OCI-LY1 (cell line): ENCODE measurements at regions not wholly inside any gene's neighbourhood (a gene's known extent, or its start where the extent isn't known, plus 50 kb on each side); places are given as distances from the start of the nearest gene placed in this dataset.

Source experiments
- H2AFZ ChIP-seq: fragments of 200-600 bp; sonication (generic), shearing (Covaris generic); 2 replicates; pipeline ENCODE4 v1.6.0; 2014; ENCODE audit warnings: antibody characterized with exemption, mild to moderate bottlenecking, low read length
- H3F3A ChIP-seq: fragments of 200-600 bp; sonication (generic), shearing (Covaris generic); 2 replicates; pipeline ENCODE4 v1.6.0; 2014; ENCODE audit warnings: mild to moderate bottlenecking, antibody characterized with exemption, low read length, moderate library complexity; ENCODE audit not compliant: insufficient read depth
- H3K27ac ChIP-seq: fragments of 200-600 bp; sonication (generic); 2 replicates; pipeline ENCODE4 v1.5.1; 2014; ENCODE audit warnings: low read length, mixed run types, mild to moderate bottlenecking, low read depth; ENCODE audit not compliant: poor library complexity, severe bottlenecking
- H3K27me3 ChIP-seq: fragments of 200-600 bp; sonication (generic); 2 replicates; pipeline ENCODE4 v1.6.0; 2014; ENCODE audit warnings: antibody characterized with exemption, mild to moderate bottlenecking, low read length, moderate library complexity; ENCODE audit not compliant: insufficient read depth
- H3K36me3 ChIP-seq: fragments of 200-600 bp; sonication (generic); 2 replicates; pipeline ENCODE4 v1.6.1; 2014; ENCODE audit warnings: mild to moderate bottlenecking, antibody characterized with exemption, low read length, moderate library complexity, mixed read lengths; ENCODE audit not compliant: insufficient read depth
- H3K4me1 ChIP-seq: fragments of 200-600 bp; sonication (generic); 2 replicates; pipeline ENCODE4 v1.5.1; 2014; ENCODE audit warnings: mild to moderate bottlenecking, low read length, moderate library complexity; ENCODE audit not compliant: insufficient read depth, severe bottlenecking
- H3K4me2 ChIP-seq: fragments of 200-600 bp; sonication (generic), shearing (Covaris generic); 2 replicates; pipeline ENCODE4 v1.6.1; 2014; ENCODE audit warnings: low read length
- H3K4me3 ChIP-seq: fragments of 200-600 bp; sonication (generic); 2 replicates; pipeline ENCODE4 v1.5.1; 2014; ENCODE audit warnings: low read length, low read depth, mild to moderate bottlenecking, mixed read lengths; ENCODE audit not compliant: poor library complexity, severe bottlenecking
- H3K79me2 ChIP-seq: fragments of 200-600 bp; shearing (Covaris generic); 2 replicates; pipeline ENCODE4 v1.6.1; 2016; ENCODE audit warnings: mixed run types, low read length, mixed read lengths; ENCODE audit not compliant: insufficient read depth
- H3K9ac ChIP-seq: fragments of 200-600 bp; sonication (generic), shearing (Covaris generic); 2 replicates; pipeline ENCODE4 v1.6.1; 2014; ENCODE audit warnings: mild to moderate bottlenecking, low read length, mixed read lengths
- H3K9me2 ChIP-seq: fragments of 200-600 bp; sonication (generic), shearing (Covaris generic); 2 replicates; pipeline ENCODE4 v1.6.1; 2014; ENCODE audit warnings: low read depth, mild to moderate bottlenecking, low read length, mixed read lengths
- H3K9me3 ChIP-seq: fragments of 200-600 bp; shearing (Covaris generic); 2 replicates; pipeline ENCODE4 v1.6.1; 2014; ENCODE audit warnings: low read length, mixed read lengths
- H4K20me1 ChIP-seq: fragments of 200-600 bp; sonication (generic), shearing (Covaris generic); 2 replicates; pipeline ENCODE4 v1.6.0; 2016; ENCODE audit warnings: mild to moderate bottlenecking, low read length; ENCODE audit not compliant: insufficient read depth
- EZH2 ChIP-seq: fragments of 200-600 bp; sonication (generic), shearing (Covaris generic); IDR thresholded peaks from 2 replicates; pipeline ENCODE4 v1.8.0; 2017; ENCODE audit warnings: borderline replicate concordance, mixed run types, mild to moderate bottlenecking, antibody characterized with exemption, low read length, moderate library complexity, mixed read lengths
- TF ChIP-seq, protein P1 (sequence below): fragments of 200-600 bp; sonication (generic), shearing (Covaris generic); IDR thresholded peaks from 2 replicates; pipeline ENCODE4 v1.5.1; 2017; ENCODE audit warnings: mild to moderate bottlenecking, antibody characterized with exemption, low read length, moderate library complexity, mixed read lengths

DNA sequence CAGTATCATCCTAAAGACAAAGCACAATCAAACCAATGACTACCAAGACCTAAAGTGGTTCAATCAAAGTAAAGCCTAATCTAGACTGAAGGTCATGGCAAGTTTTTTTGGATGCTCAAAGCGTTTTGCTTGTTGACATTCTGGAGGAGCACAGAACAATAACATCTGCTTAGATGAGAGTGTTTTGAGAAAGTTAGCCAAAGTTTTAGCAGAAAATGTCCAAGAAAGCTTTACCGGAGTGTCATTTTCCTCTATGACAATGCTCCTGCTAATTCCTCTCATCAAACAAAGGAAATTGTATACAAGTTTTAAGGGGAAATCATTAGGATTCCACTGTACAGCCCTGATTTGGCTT lies 256.9 kb upstream of the FAT3 start:
- no peaks in the 10 kb centered on the region for H3K4me1 ChIP-seq
- no peaks in the 10 kb centered on the region for H3K9me2 ChIP-seq
- no peaks in the 10 kb centered on the region for H3K79me2 ChIP-seq
- no peak overlapping the region for H3K4me2 ChIP-seq
- H2AFZ ChIP-seq = no peak overlapping the region
- H4K20me1 ChIP-seq = no peaks in the 10 kb centered on the region
- TF ChIP-seq, protein P1, sequence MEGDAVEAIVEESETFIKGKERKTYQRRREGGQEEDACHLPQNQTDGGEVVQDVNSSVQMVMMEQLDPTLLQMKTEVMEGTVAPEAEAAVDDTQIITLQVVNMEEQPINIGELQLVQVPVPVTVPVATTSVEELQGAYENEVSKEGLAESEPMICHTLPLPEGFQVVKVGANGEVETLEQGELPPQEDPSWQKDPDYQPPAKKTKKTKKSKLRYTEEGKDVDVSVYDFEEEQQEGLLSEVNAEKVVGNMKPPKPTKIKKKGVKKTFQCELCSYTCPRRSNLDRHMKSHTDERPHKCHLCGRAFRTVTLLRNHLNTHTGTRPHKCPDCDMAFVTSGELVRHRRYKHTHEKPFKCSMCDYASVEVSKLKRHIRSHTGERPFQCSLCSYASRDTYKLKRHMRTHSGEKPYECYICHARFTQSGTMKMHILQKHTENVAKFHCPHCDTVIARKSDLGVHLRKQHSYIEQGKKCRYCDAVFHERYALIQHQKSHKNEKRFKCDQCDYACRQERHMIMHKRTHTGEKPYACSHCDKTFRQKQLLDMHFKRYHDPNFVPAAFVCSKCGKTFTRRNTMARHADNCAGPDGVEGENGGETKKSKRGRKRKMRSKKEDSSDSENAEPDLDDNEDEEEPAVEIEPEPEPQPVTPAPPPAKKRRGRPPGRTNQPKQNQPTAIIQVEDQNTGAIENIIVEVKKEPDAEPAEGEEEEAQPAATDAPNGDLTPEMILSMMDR = no peak
- TF ChIP-seq EZH2 = no peak
- no peak overlapping the region for H3K9ac ChIP-seq
- H3K27ac ChIP-seq = no peak overlapping the region
- no peaks in the 10 kb centered on the region for H3K9me3 ChIP-seq
- H3K36me3 ChIP-seq = no peaks in the 10 kb centered on the region
- no peak overlapping the region for H3K4me3 ChIP-seq
- H3K27me3 ChIP-seq = no peaks in the 10 kb centered on the region
- H3F3A ChIP-seq = no peaks in the 10 kb centered on the region

DNA sequence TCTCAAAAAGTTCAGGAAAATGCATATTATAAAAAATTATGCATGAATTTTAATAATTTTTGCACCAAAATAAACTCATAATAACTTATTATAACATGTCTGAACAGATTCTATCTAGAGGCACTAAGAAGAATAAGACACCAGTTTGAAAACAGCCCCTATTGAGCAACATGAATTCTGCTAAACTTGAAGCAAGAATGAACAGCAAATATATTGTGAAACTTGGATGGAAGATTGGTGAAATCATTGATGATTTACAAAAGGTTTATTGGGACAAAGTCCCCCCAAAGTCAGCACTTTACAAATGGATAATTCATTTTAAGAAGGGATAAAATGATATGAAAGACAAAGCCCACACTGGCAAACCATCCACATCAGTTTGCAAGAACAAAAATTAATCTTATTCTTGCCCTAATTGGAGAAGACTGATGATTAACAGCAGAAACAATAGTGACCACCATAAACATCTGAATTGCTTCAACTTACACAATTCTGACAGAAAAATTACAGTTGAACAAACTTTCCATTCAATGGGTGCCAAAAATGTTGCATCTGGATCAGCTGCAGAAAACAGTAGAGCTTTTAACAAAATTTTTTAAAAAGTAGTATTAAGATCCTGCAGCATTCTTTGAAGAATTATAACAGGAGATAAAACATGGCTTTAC lies 257.5 kb upstream of the FAT3 start:
- Histone ChIP-seq H3K9me2 (no peaks in the 10 kb centered on the region), H3K9ac (no peak overlapping the region), H3K4me2 (no peak overlapping the region), H3F3A (no peaks in the 10 kb centered on the region), H3K9me3 (no peaks in the 10 kb centered on the region), H3K4me1 (no peaks in the 10 kb centered on the region), H3K27me3 (no peaks in the 10 kb centered on the region), H4K20me1 (no peaks in the 10 kb centered on the region), H3K36me3 (no peaks in the 10 kb centered on the region), H3K4me3 (no peak overlapping the region), H2AFZ (no peak overlapping the region), H3K79me2 (no peaks in the 10 kb centered on the region), H3K27ac (no peak overlapping the region)
- TF ChIP-seq, protein P1 = no peak
- TF ChIP-seq EZH2 = no peak

DNA sequence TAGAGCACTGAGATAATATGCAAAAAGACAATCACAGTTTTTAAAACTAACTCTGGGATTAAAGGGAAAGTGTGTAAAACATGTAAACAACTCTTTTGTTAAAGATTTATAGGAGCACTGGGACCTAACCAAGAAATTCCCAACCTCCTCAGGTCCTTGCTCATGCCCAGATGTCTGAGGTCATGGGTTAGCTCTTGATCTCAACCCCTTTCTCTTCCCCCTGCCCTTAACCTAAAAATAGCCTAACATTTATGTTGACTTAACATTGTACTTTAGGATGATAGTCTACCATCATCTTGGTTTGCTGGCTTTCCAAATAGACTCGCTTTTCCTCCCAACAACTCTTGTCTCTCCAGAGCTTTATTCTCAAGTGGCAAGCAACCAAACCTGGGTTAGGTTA lies 258.2 kb upstream of the FAT3 start:
- H3K79me2 ChIP-seq = no peaks in the 10 kb centered on the region
- no peak overlapping the region for H3K4me2 ChIP-seq
- H3K27ac ChIP-seq = no peak overlapping the region
- no peaks in the 10 kb centered on the region for H3F3A ChIP-seq
- H3K4me3 ChIP-seq = no peak overlapping the region
- no peaks in the 10 kb centered on the region for H3K9me2 ChIP-seq
- TF ChIP-seq, protein P1 = no peak
- no peak for TF ChIP-seq EZH2
- H3K36me3 ChIP-seq = no peaks in the 10 kb centered on the region
- H3K27me3 ChIP-seq = no peaks in the 10 kb centered on the region
- H2AFZ ChIP-seq = no peak overlapping the region
- H3K9ac ChIP-seq = no peak overlapping the region
- no peaks in the 10 kb centered on the region for H3K9me3 ChIP-seq
- H3K4me1 ChIP-seq = no peaks in the 10 kb centered on the region
- no peaks in the 10 kb centered on the region for H4K20me1 ChIP-seq
